Chondrocyte (in vitro differentiated cells): ENCODE measurements at regions not wholly inside any gene's neighbourhood (a gene's known extent, or its start where the extent isn't known, plus 50 kb on each side); places are given as distances from the start of the nearest gene placed in this dataset.

Source experiments
- DNase-seq: peaks from one replicate; pipeline ENCODE4 v3.0.0; 2021; ENCODE audit warnings: mixed read lengths, low spot score
- H3K27ac Mint-ChIP-seq: one replicate; pipeline ENCODE4 v1.8.0; 2021; ENCODE audit warnings: mild to moderate bottlenecking, moderate library complexity, mixed read lengths; ENCODE audit not compliant: unreplicated experiment
- H3K27me3 Mint-ChIP-seq: 2 replicates; pipeline ENCODE4 v1.8.0; 2021; ENCODE audit warnings: low read depth, mixed read lengths
- H3K36me3 Mint-ChIP-seq: 2 replicates; pipeline ENCODE4 v1.8.0; 2021; ENCODE audit warnings: low read depth, mixed read lengths
- H3K4me1 Mint-ChIP-seq: 2 replicates; pipeline ENCODE4 v1.8.0; 2021; ENCODE audit warnings: low read depth, mild to moderate bottlenecking, mixed read lengths
- H3K4me3 Mint-ChIP-seq: one replicate; pipeline ENCODE4 v1.8.0; 2021; ENCODE audit warnings: mild to moderate bottlenecking, moderate library complexity, mixed read lengths; ENCODE audit not compliant: unreplicated experiment
- H3K9me3 Mint-ChIP-seq: 2 replicates; pipeline ENCODE4 v1.8.0; 2021; ENCODE audit warnings: low read depth, mixed read lengths
- CTCF ChIP-seq: fragments of 200-600 bp; sonication (generic); IDR thresholded peaks from 2 replicates; pipeline ENCODE4 v1.5.0; 2021; ENCODE audit warnings: antibody characterized with exemption, mild to moderate bottlenecking, moderate library complexity

- H3K4me3 Mint-ChIP-seq, result no peak overlapping the region
- peaks cover 4% of the 10 kb centered on the region for H3K27me3 Mint-ChIP-seq
- DNase-seq, result no peak
- no peaks in the 10 kb centered on the region for H3K36me3 Mint-ChIP-seq
- no peaks in the 10 kb centered on the region for H3K9me3 Mint-ChIP-seq
- no peak for TF ChIP-seq CTCF
- H3K4me1 Mint-ChIP-seq, result no peaks in the 10 kb centered on the region
- H3K27ac Mint-ChIP-seq, result no peak overlapping the region
Observed at GRCh38 chr2:129711816-129712675, 267.4 kb upstream of the RAB6C start.

- no peak for TF ChIP-seq CTCF
- Mint-ChIP-seq H3K4me3 (no peak overlapping the region), H3K36me3 (no peaks in the 10 kb centered on the region), H3K4me1 (no peaks in the 10 kb centered on the region), H3K27ac (no peak overlapping the region), H3K9me3 (no peaks in the 10 kb centered on the region), H3K27me3 (peaks cover 4% of the 10 kb centered on the region)
- no peak for DNase-seq
Observed at GRCh38 chr2:129712676-129712985, 266.8 kb upstream of the RAB6C start.

- Mint-ChIP-seq H3K4me3 (no peak overlapping the region), H3K27ac (no peak overlapping the region), H3K4me1 (no peaks in the 10 kb centered on the region), H3K27me3 (peaks cover 7% of the 10 kb centered on the region), H3K36me3 (no peaks in the 10 kb centered on the region), H3K9me3 (no peaks in the 10 kb centered on the region)
- no peak for TF ChIP-seq CTCF
- DNase-seq, result no peak
Observed at GRCh38 chr2:129713337-129713736, 266.1 kb upstream of the RAB6C start.

GRCh38 chr2:129716781-129717559, 262.5 kb upstream of the RAB6C start:
- no peaks in the 10 kb centered on the region for H3K36me3 Mint-ChIP-seq
- TF ChIP-seq CTCF, result no peak
- no peaks in the 10 kb centered on the region for H3K9me3 Mint-ChIP-seq
- H3K4me1 Mint-ChIP-seq, result no peaks in the 10 kb centered on the region
- peaks cover 7% of the 10 kb centered on the region for H3K27me3 Mint-ChIP-seq
- DNase-seq, result no peak
- no peak overlapping the region for H3K27ac Mint-ChIP-seq
- no peak overlapping the region for H3K4me3 Mint-ChIP-seq

GRCh38 chr2:129717560-129718130, 261.8 kb upstream of the RAB6C start:
- DNase-seq, result no peak
- no peaks in the 10 kb centered on the region for H3K9me3 Mint-ChIP-seq
- TF ChIP-seq CTCF, result no peak
- no peak overlapping the region for H3K27ac Mint-ChIP-seq
- peaks cover 7% of the 10 kb centered on the region for H3K27me3 Mint-ChIP-seq
- no peak overlapping the region for H3K4me3 Mint-ChIP-seq
- H3K4me1 Mint-ChIP-seq, result no peaks in the 10 kb centered on the region
- no peaks in the 10 kb centered on the region for H3K36me3 Mint-ChIP-seq
